GM18909 (cell line): ENCODE measurements at regions not wholly inside any gene's neighbourhood (a gene's known extent, or its start where the extent isn't known, plus 50 kb on each side); places are given as distances from the start of the nearest gene placed in this dataset.

ENCODE experiments used
- ATAC-seq: cut with Tn5 transposase; IDR thresholded peaks from one replicate; pipeline ENCODE4 v1.9.1; 2021; ENCODE audit warnings: mild to moderate bottlenecking; ENCODE audit not compliant: unreplicated experiment, poor library complexity

DNA sequence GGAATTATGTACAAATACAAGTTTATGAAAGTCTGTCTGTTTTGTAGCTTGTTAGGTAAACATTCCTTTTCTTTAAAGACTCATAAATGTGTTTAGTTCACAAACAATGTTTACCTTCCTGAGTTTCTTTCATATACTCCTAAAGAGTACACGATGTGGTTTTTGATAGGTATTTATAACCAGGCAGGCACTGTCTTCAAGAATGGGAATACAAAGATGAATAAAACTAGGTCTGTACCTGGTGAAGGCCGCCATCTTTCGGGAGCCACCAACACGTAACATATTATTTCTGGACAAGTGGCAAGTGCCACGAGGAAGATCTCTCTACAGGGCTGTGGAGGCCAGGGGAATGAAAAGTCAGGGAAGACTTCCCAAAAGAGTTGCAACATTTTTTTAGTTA, 144.6 kb upstream of the RASSF8 start:
- ATAC-seq, result no peak

DNA sequence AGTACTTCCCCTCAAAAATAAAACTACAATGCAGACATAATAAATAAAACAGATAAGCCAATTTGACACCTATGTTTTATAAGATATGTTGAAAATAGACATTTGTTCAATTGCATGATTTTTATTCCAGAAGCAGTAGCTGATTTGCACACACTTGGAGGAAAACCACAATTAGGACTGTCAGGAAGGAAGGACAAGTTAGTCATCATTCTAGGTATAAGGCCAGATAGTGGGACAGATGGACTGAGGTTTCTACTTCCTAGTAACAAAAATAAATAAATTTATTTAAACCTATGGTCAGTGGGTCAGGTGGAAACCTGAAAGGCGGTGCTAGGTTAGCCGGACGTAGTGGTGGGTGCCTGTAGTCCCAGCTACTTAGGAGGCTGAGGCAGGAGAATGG, 141.8 kb upstream of the RASSF8 start:
- no peak for ATAC-seq

DNA sequence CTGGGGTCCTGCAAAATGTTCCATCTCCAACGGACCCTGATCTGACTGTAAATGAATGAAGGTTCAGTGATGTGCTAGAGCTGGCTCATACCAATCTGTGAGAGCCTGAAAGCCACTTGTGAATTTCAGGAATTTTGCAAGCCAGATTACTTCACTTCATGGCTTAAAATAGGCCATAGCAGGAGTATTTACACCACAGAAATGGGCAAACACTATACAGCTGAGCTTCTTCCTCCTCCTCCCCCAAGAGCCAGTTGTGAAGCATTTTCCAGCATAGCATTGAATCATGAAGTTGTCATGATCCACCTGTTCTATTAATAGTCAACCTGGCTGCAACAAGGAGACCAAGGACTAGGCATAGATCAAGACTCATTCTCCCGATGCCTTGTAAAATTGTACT, 141.3 kb upstream of the RASSF8 start:
- ATAC-seq, result no peak

- ATAC-seq, result no peak
These were observed 139.7 kb upstream of the RASSF8 start for GRCh38 chr12:25818596-25819390.

GRCh38 chr12:25819691-25820090, 138.8 kb upstream of the RASSF8 start:
- no peak for ATAC-seq

GRCh38 chr12:25822281-25822680, 136.2 kb upstream of the RASSF8 start:
- ATAC-seq, result no peak

DNA sequence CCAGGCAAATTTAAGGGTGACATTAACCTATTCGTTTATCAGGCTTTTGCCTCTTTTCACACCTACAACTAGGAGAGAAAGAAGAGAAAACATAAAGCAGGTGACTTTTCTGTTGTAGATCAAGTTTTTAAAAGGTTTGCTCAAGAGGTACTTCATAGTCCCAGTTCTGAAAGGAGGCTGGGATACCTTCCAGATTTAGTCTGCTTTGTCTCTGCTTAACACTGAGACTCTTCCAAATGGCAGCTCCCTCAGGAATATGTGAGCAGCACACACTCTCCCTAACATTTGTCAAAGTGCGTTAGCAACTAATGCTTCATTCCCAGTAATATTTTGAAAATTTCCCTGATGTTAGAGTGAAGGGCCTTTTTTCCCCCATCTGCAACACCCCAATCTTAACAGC, 133.7 kb upstream of the RASSF8 start:
- ATAC-seq, result no peak

DNA sequence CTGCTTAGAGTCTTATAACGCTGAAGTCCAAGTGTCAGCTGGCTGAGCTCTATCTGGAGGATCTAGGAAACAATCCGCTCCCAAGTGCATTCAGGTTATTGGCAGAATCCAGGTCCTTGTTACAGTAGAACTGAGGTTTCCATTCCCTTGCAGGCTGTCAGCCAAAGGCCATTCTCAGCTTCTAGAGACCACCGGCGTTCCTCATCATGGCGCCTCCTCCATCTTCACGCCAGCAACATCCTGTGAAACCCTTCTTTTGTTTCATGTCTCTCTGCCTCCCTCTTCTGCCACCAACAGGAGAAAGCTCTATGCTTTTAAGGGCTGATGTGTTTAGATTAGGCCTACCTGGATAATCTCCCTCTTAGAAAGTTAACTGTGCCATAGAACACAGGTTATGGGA, 133.0 kb upstream of the RASSF8 start:
- ATAC-seq, result no peak

DNA sequence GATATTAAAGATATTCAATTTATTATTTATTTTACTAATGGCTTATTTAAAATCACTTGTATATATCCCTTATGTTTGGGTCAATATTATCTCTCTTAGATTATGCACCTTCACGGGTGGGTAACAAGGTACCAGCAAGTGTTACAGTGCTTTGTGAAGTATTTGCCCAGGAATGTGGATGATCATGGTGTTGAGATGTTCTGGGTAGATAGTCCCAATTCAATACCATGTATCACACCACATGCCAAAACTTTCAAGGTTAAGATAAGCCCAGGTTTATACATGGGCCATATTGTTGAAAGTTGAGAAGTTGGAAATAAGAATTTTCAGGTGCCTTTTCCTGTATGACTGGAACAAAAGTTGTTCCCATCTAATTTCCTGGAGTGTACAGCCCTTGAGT, 131.3 kb upstream of the RASSF8 start:
- no peak for ATAC-seq

DNA sequence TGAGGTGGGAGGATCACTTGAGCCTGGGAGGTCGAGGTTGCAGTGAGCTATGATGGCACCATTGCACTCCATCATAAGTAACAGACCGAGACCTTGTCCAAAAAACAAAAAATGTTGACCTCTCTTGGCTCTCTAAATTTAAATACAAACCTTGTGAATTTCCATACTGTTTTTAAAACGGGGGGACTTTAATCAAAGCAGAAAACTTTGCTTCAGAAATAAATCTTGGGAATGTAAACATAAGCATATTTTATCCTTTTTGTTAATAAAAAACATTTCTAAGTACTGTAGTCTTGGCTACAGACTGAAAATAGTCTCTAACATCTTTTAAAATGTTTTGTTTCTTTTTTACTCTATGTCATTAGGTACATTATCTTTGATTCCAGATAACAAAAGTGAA, 130.7 kb upstream of the RASSF8 start:
- no peak for ATAC-seq

GRCh38 chr12:25828188-25828587, 130.3 kb upstream of the RASSF8 start:
- no peak for ATAC-seq

- no peak for ATAC-seq
These were observed 129.3 kb upstream of the RASSF8 start for GRCh38 chr12:25829192-25829591.

- ATAC-seq, result no peak
These were observed 128.0 kb upstream of the RASSF8 start for GRCh38 chr12:25830456-25830855.

- ATAC-seq, result no peak
These were observed 124.8 kb upstream of the RASSF8 start for GRCh38 chr12:25833657-25834056.

GRCh38 chr12:25835385-25835784, 123.1 kb upstream of the RASSF8 start:
- no peak for ATAC-seq

DNA sequence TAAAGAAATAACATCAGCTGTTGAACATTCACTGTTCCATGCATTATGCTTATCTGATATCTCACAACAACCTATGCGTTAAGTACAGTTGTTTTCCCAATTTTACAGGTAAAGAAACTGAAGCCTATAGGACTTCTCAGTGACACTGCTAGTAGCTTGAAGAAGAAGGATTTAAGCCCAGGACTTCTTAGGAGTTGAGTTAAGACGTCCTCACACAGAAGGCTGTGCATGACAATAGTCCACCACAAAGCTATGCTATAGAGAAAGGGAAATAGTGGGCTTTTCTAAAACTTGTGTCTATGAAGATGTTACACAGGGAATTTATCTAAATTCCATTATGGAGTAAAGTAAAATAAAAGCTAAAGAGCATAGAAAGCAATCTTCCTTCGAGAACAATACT, 120.5 kb upstream of the RASSF8 start:
- ATAC-seq, result no peak

DNA sequence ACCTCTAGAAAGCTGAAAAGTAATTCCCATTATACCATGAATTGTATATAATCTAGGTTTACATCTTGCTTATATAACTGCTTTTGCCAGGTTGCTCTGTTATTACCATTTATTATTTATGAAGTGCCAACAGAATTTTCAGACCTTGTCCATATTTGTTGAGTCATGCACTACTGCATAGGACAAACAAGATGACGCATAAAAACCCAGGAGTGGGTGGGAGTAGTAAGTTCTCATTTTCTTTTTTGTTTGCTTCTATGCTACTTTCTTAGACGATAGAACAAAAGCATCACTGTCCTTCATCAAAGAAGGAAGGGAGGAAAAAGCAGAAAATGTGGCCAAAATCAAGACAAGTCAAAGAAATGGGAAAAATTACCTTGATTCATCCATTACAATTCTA, 119.0 kb upstream of the RASSF8 start:
- no peak for ATAC-seq

DNA sequence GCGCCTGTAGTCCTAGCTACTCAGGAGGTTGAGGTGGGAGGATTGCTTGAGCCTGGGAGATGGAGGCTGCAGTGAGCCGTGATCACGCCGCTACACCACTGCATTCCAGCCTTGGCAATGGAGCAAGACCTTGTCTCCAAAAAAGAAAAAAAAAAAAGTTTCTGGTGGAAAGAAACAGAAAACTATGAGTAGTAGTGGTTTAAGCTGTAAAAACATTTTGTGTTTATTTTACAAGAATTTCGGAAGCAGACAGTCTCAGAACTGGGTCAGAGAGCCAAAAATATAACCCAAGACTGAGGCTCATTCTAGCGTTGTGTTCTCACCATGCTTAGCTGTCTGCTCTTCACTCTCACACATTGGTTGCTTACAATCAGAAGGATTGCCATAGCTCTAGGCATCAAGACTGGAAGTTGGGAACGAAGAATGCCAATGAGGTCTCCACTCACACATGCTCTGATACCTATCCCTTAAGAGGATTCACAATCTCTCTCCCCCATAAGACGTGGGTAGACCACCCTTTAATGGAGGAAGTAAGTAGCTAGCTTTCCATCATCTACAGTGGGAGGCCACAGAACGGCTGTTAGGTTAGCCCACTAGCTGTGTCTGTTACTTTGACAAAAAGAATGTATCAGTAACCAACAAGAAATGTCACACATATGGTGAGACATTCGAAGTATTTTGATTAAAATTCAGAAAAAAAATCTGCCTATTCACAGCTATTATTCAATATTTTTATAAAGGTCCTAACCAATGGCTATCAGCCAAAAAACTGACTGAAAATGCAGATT, 117.6 kb upstream of the RASSF8 start:
- no peak for ATAC-seq

GRCh38 chr12:25842254-25842653, 116.2 kb upstream of the RASSF8 start:
- ATAC-seq, result no peak

- no peak for ATAC-seq
These were observed 114.5 kb upstream of the RASSF8 start for GRCh38 chr12:25843976-25844375.

- no peak for ATAC-seq
These were observed 113.1 kb upstream of the RASSF8 start for GRCh38 chr12:25845415-25845814.

DNA sequence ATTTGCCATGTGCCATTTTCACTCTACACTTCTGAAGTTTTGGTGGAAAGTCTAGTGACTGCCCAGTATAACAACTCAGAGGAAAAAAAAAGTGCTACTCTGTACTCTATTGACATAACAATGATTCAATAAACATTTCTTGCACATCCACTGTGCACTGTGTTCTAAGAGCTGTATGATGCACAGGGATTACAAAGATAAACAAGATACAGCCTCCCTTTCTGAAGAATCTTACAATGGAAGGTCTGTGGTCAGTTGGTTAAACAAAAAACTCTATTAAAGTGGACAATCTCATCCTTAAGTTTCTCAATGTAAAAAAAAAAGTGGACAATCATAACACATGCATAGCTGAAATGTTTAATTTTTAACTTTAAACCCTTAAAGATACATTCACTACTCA, 105.7 kb upstream of the RASSF8 start:
- ATAC-seq, result no peak
